Epithelial cell of prostate (primary cell): ENCODE measurements at regions not wholly inside any gene's neighbourhood (a gene's known extent, or its start where the extent isn't known, plus 50 kb on each side); places are given as distances from the start of the nearest gene placed in this dataset.

Source experiments
- DNase-seq: peaks from one replicate; pipeline ENCODE4 v3.0.0-alpha.2; 2011; ENCODE audit warnings: low read depth, low spot score
- H3K27ac ChIP-seq: fragments of 450-650 bp; 2 replicates; pipeline ENCODE4 v1.5.1; 2017; ENCODE audit warnings: mild to moderate bottlenecking

DNA sequence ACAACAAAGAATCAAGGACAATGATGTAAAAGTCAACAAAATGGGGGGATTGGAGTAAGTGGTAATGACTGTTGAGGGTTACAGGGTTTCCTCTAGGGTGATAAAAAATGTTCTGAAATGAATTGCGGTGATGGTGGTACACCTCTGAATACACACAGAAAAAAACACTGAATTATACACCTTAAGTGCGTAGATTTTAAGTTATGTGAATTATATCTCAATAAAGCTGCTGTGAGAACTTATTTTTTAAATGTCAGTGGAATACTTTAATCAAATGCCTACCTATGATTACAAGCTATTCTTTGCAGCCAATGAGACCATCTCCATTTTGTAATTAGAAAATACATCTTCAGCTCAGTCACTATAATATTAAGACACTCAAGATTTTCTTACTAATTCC, 53.5 kb downstream of the ZNF608 start:
- no peak for DNase-seq
- H3K27ac ChIP-seq, result no peak overlapping the region

DNA sequence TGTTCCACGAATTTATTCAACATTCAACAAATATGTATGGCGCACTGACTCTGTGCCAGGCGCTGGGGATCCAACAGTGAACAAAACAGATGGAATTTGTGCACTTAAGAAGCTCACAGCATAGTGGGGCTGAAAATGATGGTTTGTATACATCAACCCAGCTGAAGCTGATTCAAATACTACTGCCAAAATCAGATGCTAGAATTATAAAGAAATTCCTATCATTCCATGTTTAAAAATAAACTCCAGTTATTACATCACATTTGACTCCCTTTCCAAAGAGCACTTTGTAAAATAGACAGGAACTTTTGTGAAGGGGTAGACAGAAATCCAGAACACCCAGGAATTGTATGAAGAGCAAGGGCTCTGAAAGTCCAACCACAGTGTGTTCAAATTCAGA, 54.1 kb downstream of the ZNF608 start:
- DNase-seq, result no peak
- no peak overlapping the region for H3K27ac ChIP-seq

DNA sequence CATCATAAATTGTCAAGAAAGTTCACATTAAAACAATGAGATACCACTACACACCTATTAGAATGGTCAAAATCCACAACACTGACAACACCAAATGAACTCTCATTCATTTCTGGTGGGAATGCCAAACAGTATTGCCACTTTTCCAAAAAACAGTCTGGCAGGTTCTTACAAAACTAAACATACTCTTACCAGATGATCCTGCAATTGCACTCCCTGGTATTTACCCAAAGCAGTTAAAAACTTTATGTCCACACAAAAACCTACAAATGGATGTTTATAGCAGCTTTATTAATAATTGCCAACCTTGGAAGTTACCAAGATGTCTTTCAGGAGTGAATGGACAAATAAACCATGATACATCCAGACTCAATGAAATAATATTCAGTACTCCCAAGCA, 56.8 kb downstream of the ZNF608 start:
- no peak overlapping the region for H3K27ac ChIP-seq
- no peak for DNase-seq

DNA sequence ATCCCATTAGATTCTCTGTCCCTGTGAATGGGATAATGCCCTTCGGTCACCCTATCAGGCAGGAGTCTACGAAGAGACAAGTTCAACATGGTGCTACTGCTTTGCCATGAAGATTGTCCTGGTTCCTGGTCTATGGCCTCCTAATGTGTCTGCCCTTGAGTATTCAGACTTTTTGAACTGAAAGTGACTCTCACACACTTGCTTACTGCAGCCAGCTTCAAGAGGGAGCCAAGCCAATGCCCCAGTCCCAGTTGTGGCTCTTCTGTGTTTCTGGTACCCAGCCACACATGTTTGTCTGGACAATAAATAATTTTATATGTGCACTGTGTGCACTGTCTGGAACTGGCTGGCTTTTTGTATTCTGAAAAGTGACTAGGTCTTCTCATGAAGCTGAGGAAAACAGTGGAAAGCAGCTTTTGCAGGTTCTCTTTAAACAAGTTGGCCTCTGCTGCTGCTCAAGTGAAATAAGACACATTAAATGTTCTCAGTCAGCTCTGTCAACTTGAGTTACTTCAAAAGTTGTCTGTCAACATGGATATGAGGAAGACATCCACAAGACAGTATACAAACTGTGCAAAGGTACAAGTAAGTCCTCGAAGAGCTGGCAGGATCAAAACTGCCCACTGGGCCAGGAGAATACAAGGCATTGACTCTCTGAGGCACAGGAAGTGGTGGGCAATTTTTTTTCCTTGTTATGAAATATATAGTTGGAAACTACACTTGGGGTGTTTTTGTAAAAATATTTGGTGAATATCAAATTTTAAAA, 60.0 kb downstream of the ZNF608 start:
- no peak overlapping the region for H3K27ac ChIP-seq
- no peak for DNase-seq

DNA sequence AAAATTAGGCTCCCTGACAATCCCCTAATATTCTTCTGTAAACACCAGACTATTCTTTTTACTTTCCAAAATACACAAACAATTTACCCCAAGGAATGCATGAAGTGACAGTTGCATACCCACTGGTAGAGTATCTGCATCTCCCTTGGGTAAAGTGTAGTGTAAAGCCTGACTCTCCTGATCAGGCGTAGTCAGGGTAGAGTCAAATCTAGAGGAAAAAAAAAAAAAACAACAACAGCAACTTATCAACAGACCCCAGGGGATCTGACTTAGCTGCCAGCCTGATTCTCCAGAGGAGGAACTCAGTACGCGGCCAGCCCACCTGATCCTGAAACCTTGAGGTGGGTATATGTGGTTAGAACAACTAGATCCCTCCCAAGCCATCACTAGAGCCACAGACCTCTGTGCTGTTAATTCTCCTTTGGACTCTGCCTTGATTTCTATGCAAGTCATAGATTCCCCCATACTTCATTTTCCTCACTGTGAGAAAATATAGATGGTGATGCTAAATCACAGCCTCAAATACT, 61.0 kb downstream of the ZNF608 start:
- H3K27ac ChIP-seq, result no peak overlapping the region
- DNase-seq, result no peak

DNA sequence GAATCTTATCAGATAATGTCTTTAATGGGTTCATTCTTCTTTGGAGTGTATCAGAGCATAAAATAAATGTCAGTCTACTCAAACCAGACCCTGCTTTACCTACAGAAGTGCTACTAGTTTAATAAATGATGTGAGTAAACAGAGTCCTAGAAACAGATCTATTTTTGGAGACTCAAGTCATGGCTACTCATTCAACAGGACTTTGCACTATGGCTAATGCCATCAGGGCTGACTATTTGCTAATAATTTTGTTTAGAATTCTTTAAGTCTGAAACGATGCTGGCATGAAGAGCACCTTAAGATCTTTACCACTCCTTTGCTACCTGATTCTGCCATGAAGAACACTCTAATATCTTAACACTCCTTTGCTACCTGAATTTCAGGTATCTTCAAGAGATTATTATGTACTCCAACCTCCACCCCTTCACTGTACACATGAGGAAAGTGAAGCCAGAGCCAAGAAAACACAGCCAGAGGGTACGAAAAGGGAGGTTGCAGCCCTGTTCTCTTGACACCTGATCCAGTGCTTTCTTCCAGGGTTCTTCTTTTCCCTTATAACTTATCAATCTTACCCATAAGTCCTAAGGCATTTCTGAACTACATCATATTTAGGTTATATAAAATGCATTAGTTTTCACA, 62.4 kb downstream of the ZNF608 start:
- no peak overlapping the region for H3K27ac ChIP-seq
- no peak for DNase-seq

DNA sequence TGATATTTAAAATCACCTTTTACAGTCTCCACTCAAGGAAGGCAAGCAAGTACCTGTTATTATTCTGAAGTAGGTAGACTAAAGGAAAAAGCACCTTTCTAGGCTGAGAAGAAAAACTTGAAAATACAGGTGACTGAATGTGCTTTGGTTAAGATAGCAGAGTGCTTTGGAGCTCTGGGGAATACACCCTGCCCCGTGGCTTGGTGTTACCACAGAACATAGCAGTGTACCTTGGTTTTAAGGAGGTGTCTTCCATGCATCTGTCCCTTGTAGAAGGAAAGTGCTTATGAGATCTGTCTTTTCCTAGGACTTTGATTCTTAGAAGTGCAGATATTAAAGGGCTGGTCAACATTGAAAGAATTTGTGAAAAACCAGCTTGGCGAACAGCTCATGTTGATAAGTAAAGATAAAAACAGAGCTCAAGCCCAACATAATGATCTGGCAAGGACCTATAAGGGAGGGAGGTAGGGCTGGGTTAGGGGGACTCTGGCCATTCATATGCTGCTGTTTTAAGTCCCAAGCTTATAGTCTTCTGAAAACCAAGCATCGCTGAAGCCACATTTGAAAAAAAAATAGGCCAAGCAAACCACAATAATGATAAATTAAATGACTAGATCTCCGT, 66.8 kb downstream of the ZNF608 start:
- H3K27ac ChIP-seq, result no peak overlapping the region
- DNase-seq, result no peak

DNA sequence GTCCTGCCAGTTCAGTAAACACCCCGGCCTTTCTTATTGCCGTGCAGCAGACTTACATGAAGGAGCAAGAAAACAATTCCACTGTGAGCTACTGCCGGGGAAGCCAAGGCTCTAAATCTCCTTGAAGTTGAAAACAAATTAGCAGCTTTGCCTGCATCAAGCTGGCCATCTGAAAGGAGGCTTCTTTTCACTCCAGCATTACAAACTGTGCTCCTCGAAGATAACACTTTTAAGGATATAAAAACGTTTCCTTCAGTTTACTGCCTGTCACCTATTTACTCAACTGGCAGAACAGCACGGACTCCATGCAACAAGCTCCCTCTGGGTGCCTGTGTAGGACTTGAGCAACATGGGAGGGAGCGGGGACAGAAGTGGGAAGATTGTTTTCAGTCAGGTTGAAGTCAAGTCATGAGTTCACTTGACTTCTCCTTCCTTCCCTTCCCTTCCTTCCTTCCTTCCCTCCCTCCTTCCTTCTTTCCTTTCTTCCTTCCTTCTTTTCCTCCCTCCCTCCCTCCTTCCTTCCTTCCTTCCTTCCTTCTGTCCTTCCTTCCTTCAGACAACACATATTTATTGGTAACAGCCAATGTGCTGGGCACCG, 67.4 kb downstream of the ZNF608 start:
- no peak for DNase-seq
- H3K27ac ChIP-seq, result no peak overlapping the region

DNA sequence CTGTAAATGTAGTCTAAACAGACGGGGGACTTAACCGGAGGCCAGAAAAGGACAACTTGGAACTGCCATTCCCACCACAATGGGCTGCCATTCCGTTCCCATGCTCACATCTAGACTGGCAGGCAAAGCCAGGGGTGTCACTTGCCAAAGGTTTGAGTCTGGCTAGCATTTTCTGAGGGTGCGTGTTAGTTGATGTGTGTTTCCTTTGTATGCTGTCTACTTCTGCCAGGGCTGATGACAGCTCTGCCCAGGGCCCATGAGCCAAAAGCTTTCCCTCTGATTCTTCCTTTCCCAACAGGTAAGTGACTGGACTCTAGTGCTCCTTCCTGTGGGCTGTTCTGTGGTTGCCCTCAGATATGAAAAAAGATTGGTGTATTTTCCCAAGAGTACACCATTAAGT, 68.0 kb downstream of the ZNF608 start:
- DNase-seq, result no peak
- no peak overlapping the region for H3K27ac ChIP-seq

DNA sequence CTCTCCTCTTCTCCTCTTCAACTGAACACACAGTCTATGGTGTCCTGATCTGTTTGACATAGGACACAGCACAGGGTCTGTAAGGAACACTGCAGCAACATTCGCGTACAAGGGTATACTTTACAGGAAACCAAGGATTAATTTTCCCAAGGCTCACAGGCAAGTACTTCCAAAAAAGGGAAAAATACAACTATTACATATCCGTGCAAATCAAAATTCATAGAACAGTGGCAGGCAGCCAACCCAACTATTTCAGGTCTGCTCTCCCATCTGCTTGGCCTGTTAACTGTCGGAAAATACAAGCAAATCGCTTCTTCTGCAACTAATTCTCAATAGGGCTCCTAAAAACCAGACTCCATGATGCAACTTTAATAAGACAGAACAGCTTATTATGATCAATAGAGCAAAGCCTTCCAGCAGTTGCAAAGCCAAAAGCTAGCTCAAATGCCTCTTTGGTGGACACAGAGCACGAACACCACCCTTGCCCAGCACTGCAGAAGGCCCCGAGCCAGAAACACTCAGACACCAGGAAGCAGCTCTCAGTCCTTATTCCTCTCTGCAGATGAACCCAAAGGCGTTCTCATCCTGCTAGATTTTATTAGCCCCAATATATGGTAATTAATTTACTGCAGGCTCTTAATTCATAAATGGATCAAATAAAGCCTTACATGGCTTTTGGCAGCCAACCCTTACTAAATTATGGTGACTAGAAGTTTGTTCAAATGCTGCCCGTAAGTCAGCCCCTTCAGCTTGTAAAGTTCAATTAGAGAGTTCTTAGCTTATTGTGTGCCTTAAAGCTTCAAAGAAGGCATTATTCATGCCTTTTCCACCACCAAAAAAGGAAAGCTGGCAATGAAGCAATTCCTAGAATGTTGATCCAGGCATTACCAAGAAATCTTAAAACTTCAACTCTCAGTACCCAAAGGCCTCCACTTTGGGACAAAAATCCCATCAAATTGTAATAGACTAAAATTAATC, 68.8 kb downstream of the ZNF608 start:
- no peak overlapping the region for H3K27ac ChIP-seq

DNA sequence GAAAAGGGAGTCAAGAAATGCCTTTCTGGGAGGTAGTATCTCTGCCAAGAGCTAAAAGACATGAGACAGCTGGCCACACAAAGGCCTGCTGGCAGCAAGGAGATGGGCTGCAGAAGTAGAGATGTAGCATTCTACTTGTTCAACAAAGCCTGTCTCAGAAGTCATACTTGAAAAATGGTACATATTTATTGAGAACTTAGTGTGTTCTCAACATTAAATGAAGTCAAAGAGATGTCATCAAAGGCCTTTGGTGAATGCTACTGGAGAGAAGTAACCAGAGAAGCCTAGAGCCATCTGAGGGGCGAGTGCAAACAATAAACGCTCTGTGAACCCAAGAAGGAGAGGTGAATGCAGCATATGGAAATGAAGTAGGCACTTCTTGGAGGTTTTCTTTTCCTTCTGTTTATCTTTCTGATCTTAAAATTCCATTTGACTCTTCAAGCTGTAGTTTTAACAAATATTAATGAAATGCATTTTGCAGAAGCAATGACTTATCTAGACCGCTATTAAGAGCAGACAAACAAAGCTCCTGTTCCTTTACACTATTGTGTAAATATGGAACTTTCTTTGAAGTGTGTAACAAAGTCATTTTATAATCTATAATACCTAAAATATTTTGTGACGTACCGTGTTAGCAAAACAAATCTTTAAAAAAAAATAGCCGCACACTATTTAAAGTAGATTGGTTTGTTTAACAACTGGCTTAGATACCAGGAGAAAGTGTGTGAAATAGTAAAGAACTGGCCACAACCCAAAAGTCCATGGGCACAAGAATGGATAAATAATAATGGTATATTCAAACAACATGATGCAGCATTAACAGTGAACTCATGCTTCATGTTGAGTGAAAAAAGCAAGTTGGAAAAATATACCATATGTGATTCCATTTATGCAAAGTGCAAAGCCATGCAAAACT, 70.2 kb downstream of the ZNF608 start:
- no peak overlapping the region for H3K27ac ChIP-seq
- DNase-seq, result no peak

More for the DNA sequence above, 68.8 kb downstream of the ZNF608 start:
- no peak for DNase-seq

DNA sequence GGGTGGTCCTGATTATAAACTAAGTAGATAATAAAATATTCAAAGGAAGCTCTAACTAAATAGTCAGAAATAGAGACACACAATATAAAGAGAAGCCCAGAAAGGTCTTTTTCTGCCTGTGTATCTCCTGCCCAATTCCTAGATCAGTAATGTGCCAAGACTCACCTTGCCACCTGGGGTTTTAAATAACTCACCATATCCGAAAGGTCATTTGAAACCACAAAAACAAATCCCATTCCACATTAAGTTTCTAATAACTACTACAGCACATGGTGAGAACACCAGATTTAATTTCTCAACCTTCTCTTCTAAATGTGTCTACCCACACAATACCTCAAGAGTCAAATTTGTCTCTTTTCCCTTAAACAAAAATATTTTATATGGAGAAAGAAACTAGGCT, 75.2 kb downstream of the ZNF608 start:
- DNase-seq, result no peak
- peak overlapping the region; percentile 16 for H3K27ac ChIP-seq

DNA sequence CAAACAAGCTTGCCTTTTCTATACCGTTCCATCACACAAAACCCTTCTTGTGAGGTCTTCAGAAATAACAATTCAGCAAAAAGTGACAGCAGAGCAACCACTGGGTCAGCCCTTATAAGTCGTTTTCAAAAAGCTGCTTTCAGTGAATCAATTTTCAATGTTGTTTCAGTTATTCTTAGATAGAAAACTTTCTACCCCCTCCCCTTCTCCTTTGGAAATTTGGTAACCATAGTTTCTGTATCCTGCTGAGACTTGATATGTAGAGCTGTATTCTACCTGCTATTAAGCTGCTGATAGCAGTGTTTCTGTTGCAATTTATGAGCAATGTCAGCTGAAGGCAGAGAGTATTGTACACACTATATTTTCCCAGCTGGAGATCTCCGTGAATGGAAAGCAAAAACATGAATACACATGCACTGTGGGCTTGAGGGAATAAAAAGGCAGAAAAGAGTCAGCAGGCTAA, 75.7 kb downstream of the ZNF608 start:
- H3K27ac ChIP-seq, result peak overlapping the region; percentile 16
- no peak for DNase-seq

DNA sequence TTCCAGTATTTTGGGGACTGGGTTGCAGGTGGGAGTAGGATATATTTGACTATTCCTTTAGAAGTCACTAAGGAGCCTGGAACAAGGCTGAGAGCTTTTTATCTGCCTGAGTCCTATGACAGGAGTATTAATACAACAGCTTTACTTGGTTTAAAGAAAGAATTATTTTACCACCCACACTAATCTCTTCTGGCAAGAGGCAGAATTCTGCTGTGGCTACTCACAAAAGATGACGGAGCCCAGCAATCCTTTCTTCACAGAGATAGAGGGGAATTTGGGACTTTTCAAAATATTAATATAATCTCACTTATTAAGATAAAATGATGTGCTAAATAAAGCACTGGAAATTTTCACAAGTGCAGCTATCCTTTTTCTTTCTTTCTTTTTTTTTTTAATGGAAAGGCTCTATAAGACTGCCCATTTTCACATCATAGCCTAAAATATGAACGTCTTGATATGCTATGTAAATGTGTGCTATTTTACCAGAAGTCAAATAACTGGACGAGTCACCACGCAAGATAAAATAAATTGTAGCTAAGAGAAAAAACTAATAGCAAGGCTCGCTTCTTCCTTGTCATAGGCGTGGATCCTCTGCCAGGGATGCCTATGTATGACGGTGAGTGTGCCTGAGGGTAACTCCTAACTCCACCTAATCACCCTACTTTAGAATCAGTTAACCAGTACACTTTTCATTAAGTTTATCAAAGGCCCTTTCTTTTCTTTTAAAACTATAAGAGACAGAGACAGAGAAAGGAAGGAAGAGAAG, 76.3 kb downstream of the ZNF608 start:
- no peak for DNase-seq
- H3K27ac ChIP-seq, result peak overlapping the region; percentile 16

DNA sequence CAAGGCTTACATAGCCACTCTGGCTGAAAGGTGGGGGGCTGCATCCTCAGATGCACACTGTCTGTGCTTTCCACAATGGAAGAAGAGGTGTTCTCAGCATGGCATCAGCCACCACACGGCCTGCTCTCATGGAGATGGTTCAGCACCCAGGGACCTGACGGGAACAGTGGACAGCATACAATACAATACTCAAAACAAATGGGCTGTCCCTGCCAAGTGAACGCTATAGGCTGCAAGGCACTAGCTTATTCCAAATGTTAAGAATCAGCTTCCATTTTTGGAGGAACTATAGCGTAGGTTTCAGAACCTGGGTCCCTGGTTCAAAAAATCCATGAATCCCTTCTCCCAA, 77.2 kb downstream of the ZNF608 start:
- H3K27ac ChIP-seq, result no peak overlapping the region
- DNase-seq, result no peak

DNA sequence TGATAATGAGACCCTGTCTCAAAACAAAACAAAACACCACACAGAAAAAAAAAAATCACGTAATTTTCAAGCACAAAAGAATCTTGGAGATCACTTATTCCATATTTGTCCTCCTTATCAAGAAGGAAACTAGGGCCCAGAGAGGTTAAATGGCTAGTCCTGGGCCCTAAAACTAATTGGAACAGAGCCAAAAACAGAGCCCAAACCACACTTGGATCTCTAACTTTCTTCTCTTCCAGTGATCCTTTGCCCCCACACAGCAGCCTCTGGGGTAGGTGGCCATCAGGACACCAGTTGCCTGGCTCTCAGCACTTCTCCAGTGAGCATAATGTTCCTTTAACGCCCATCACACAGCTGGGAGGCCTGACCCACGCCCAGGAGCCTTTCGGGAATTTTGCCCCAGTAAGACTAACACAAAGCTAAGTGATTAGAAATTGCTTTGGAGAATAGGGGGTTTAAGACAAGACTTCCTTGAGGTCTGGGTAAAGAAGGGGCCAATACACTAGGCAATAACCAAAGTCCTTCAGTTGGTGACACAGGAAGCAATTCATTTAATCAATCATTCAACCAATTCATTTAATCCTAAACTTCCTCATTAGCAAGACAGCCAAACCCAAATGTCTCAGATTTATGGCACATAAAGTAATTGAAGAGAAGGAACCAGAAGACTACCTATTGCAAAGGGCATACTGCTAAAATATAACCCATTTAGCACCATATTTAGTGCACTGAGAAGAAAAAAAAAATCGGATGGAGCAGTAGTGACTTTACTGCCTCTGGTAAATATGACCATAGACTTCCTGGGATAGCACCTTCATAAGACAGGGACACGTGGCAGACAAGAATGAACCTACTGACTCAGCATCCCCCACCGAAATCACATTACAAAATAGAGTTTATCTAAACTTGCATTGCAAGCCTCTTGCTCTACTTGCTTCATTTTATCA, 77.8 kb downstream of the ZNF608 start:
- DNase-seq, result no peak
- H3K27ac ChIP-seq, result no peak overlapping the region

DNA sequence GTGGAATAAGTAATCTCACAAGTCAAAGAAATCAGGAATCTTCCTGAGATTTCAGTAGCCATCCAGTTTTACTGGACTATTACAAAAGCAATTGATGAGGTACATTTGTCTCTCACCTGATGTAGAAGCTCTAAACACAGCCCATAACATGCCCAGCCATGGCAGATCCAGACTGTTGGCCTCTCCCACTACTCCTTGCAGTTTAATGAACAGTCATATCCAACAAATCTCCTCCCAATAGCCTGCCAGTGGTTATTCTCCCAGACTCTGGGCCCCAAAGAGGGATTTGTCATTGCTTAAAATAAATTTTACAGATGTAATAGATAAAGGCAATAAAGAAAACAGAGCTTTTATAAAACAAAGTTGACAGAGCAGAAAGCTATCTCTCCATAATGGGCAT, 80.8 kb downstream of the ZNF608 start:
- DNase-seq, result no peak
- no peak overlapping the region for H3K27ac ChIP-seq
